ENCODE measurements at regions not wholly inside any gene's neighbourhood (a gene's known extent, or its start where the extent isn't known, plus 50 kb on each side); places are given as distances from the start of the nearest gene placed in this dataset.
"Not testable (repeated sequence)": the region's sequence is repeated elsewhere in the genome, so short reads cannot be mapped to it uniquely, and the experiment has no call there.

DNA sequence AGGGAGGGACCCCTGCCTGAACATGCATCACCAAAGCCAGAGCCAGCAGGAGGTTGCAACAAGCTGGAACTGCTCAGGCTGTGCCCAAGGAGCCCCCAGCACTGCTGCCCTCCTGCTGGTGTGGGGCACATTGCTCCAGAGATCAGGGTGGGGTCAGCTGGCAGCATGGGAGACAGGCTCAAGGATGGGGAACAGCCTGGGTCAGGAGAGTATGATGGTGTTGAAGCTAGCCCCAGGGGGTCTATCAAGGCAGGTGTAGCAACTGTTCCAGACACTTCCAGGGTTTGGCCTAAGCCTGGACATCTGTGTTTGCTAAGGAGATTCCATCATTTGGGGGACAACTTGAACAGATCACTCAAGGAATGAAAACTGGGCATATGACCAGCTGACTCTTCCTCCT, 133.1 kb downstream of the ATPSCKMT start:
- Histone ChIP-seq H3K9me3 (ENCODE audit: control insufficient read depth in 5 of 5, low read length in 5 of 5) (peaks cover 0 to 10% (median 3%) of the 10 kb centered on the region in 5 donors), H3K27me3 (ENCODE audit: control insufficient read depth in 5 of 5, insufficient read depth in 4 of 5, low read length in 5 of 5) (no peaks in the 10 kb centered on the region), H3K4me3 (ENCODE audit: low read depth in 1 of 5, low read length in 5 of 5) (no peak overlapping the region), H3K9ac (ENCODE audit: low read length in 5 of 5) (no peak overlapping the region), H3K4me1 (ENCODE audit: control insufficient read depth in 5 of 5, insufficient read depth in 5 of 5, low read length in 5 of 5) (no peaks in the 10 kb centered on the region), H3K27ac (ENCODE audit: low read depth, low read length) (no peak overlapping the region), H3K36me3 (ENCODE audit: control insufficient read depth in 5 of 5, insufficient read depth in 5 of 5, low read length in 5 of 5) (no peaks in the 10 kb centered on the region)

GRCh38 chr5:10115669-10116068, 134.0 kb downstream of the ATPSCKMT start:
- Histone ChIP-seq H3K27me3 (ENCODE audit: control insufficient read depth in 5 of 5, insufficient read depth in 4 of 5, low read length in 5 of 5) (no peaks in the 10 kb centered on the region), H3K9me3 (ENCODE audit: control insufficient read depth in 5 of 5, low read length in 5 of 5) (peaks cover 0 to 10% (median 3%) of the 10 kb centered on the region in 5 donors), H3K9ac (ENCODE audit: low read length in 5 of 5) (no peak overlapping the region), H3K4me1 (ENCODE audit: control insufficient read depth in 5 of 5, insufficient read depth in 5 of 5, low read length in 5 of 5) (no peaks in the 10 kb centered on the region), H3K36me3 (ENCODE audit: control insufficient read depth in 5 of 5, insufficient read depth in 5 of 5, low read length in 5 of 5) (no peaks in the 10 kb centered on the region), H3K27ac (ENCODE audit: low read depth, low read length) (no peak overlapping the region), H3K4me3 (ENCODE audit: low read depth in 1 of 5, low read length in 5 of 5) (no peak overlapping the region)

DNA sequence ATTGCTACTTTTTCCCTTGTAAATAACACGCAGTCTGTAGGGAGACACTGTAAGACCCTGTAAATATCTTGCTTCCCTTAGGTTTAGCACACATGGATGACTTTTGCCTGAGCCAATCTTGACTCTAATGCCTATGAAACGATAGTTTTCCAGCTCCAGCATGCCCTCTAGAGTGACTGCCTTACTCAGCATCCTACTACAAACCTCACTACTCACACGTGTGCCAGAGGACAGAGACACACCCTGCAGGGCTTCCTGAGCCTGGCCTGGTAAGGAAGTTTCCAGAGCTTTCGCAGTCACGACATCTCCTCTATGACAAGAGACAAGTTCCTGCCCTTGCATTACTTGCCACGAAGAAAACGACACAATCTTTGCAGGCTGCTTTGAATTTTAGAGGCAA, 138.1 kb downstream of the ATPSCKMT start:
- Histone ChIP-seq H3K36me3 (ENCODE audit: control insufficient read depth in 5 of 5, insufficient read depth in 5 of 5, low read length in 5 of 5) (no peaks in the 10 kb centered on the region), H3K9me3 (ENCODE audit: control insufficient read depth in 5 of 5, low read length in 5 of 5) (peaks cover 0 to 10% (median 3%) of the 10 kb centered on the region in 5 donors), H3K27me3 (ENCODE audit: control insufficient read depth in 5 of 5, insufficient read depth in 4 of 5, low read length in 5 of 5) (no peaks in the 10 kb centered on the region), H3K9ac (ENCODE audit: low read length in 5 of 5) (no peak overlapping the region), H3K27ac (ENCODE audit: low read depth, low read length) (no peak overlapping the region), H3K4me1 (ENCODE audit: control insufficient read depth in 5 of 5, insufficient read depth in 5 of 5, low read length in 5 of 5) (no peaks in the 10 kb centered on the region), H3K4me3 (ENCODE audit: low read depth in 1 of 5, low read length in 5 of 5) (no peak overlapping the region)

GRCh38 chr5:10110228-10110627, 139.5 kb downstream of the ATPSCKMT start:
- Histone ChIP-seq H3K9ac (ENCODE audit: low read length in 5 of 5) (no peak overlapping the region), H3K27me3 (ENCODE audit: control insufficient read depth in 5 of 5, insufficient read depth in 4 of 5, low read length in 5 of 5) (no peaks in the 10 kb centered on the region), H3K4me3 (ENCODE audit: low read depth in 1 of 5, low read length in 5 of 5) (no peak overlapping the region), H3K9me3 (ENCODE audit: control insufficient read depth in 5 of 5, low read length in 5 of 5) (peaks cover 0 to 4% (median 0%) of the 10 kb centered on the region in 5 donors), H3K36me3 (ENCODE audit: control insufficient read depth in 5 of 5, insufficient read depth in 5 of 5, low read length in 5 of 5) (no peaks in the 10 kb centered on the region), H3K4me1 (ENCODE audit: control insufficient read depth in 5 of 5, insufficient read depth in 5 of 5, low read length in 5 of 5) (no peaks in the 10 kb centered on the region), H3K27ac (ENCODE audit: low read depth, low read length) (no peak overlapping the region)

GRCh38 chr5:10109299-10109698, 140.4 kb downstream of the ATPSCKMT start:
- Histone ChIP-seq H3K9me3 (ENCODE audit: control insufficient read depth in 5 of 5, low read length in 5 of 5) (peaks cover 0 to 2% (median 0%) of the 10 kb centered on the region in 5 donors), H3K27ac (ENCODE audit: low read depth, low read length) (no peak overlapping the region)

DNA sequence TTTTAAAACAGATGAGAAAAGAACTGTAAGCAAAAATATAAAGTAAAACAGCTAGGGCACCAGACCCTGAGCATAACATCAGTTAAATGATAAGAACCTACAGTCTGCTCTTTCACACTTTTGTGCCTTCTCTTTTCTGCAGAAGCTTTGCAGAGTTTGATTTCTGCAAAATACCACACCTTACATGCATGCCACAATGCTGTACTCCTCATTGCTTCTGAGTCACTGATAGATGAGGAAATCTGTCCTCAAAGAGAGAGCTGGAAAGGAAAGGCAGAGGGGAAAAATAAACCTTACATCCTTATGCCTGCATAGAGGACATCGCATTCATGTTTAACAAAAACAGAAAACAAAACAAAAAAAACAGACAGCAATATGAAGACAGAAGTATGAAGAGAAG, 142.9 kb downstream of the ATPSCKMT start:
- H3K27me3 ChIP-seq (ENCODE audit: control insufficient read depth in 5 of 5, insufficient read depth in 4 of 5, low read length in 5 of 5): no peaks in the 10 kb centered on the region
- no peaks in the 10 kb centered on the region for H3K9me3 ChIP-seq (ENCODE audit: control insufficient read depth in 5 of 5, low read length in 5 of 5)
- H3K4me1 ChIP-seq (ENCODE audit: control insufficient read depth in 5 of 5, insufficient read depth in 5 of 5, low read length in 5 of 5): no peaks in the 10 kb centered on the region
- no peaks in the 10 kb centered on the region for H3K36me3 ChIP-seq (ENCODE audit: control insufficient read depth in 5 of 5, insufficient read depth in 5 of 5, low read length in 5 of 5)
- no peak overlapping the region for H3K4me3 ChIP-seq (ENCODE audit: low read depth in 1 of 5, low read length in 5 of 5)
- H3K9ac ChIP-seq (ENCODE audit: low read length in 5 of 5): no peak overlapping the region
- no peak overlapping the region for H3K27ac ChIP-seq (ENCODE audit: low read depth, low read length)

More at GRCh38 chr5:10109299-10109698, 140.4 kb downstream of the ATPSCKMT start:
- Histone ChIP-seq H3K4me3 (ENCODE audit: low read depth in 1 of 5, low read length in 5 of 5) (no peak overlapping the region), H3K27me3 (ENCODE audit: control insufficient read depth in 5 of 5, insufficient read depth in 4 of 5, low read length in 5 of 5) (no peaks in the 10 kb centered on the region), H3K36me3 (ENCODE audit: control insufficient read depth in 5 of 5, insufficient read depth in 5 of 5, low read length in 5 of 5) (no peaks in the 10 kb centered on the region), H3K4me1 (ENCODE audit: control insufficient read depth in 5 of 5, insufficient read depth in 5 of 5, low read length in 5 of 5) (no peaks in the 10 kb centered on the region), H3K9ac (ENCODE audit: low read length in 5 of 5) (no peak overlapping the region)

GRCh38 chr5:10106285-10106684, 143.4 kb downstream of the ATPSCKMT start:
- Histone ChIP-seq H3K9me3 (ENCODE audit: control insufficient read depth in 5 of 5, low read length in 5 of 5) (no peaks in the 10 kb centered on the region), H3K36me3 (ENCODE audit: control insufficient read depth in 5 of 5, insufficient read depth in 5 of 5, low read length in 5 of 5) (no peaks in the 10 kb centered on the region), H3K27me3 (ENCODE audit: control insufficient read depth in 5 of 5, insufficient read depth in 4 of 5, low read length in 5 of 5) (no peaks in the 10 kb centered on the region), H3K9ac (ENCODE audit: low read length in 5 of 5) (no peak overlapping the region), H3K4me1 (ENCODE audit: control insufficient read depth in 5 of 5, insufficient read depth in 5 of 5, low read length in 5 of 5) (no peaks in the 10 kb centered on the region), H3K27ac (ENCODE audit: low read depth, low read length) (no peak overlapping the region), H3K4me3 (ENCODE audit: low read depth in 1 of 5, low read length in 5 of 5) (no peak overlapping the region)

GRCh38 chr5:10102706-10103497, 146.8 kb downstream of the ATPSCKMT start:
- H3K27ac ChIP-seq (ENCODE audit: low read depth, low read length): no peak overlapping the region
- H3K27me3 ChIP-seq (ENCODE audit: control insufficient read depth in 5 of 5, insufficient read depth in 4 of 5, low read length in 5 of 5): no peaks in the 10 kb centered on the region
- no peaks in the 10 kb centered on the region for H3K36me3 ChIP-seq (ENCODE audit: control insufficient read depth in 5 of 5, insufficient read depth in 5 of 5, low read length in 5 of 5)
- H3K9ac ChIP-seq (ENCODE audit: low read length in 5 of 5): no peak overlapping the region
- H3K4me3 ChIP-seq (ENCODE audit: low read depth in 1 of 5, low read length in 5 of 5): no peak overlapping the region
- H3K4me1 ChIP-seq (ENCODE audit: control insufficient read depth in 5 of 5, insufficient read depth in 5 of 5, low read length in 5 of 5): no peaks in the 10 kb centered on the region
- H3K9me3 ChIP-seq (ENCODE audit: control insufficient read depth in 5 of 5, low read length in 5 of 5): peaks cover 6 to 20% (median 14%) of the 10 kb centered on the region in 5 donors

DNA sequence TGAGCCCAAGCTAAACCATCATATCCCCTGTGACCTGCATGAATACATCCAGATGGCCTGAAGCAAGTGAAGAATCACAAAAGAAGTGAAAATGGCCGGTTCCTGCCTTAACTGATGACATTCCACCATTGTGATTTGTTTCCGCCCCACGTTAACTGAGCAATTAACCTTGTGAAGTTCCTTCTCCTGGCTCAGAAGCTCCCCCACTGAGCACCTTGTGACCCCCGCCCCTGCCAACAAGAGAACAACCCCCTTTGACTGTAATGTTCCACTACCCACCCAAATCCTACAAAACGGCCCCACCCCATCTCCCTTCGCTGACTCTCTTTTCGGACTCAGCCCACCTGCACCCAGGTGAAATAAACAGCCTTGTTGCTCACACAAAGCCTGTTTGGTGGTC, 147.5 kb downstream of the ATPSCKMT start:
- not testable (repeated sequence) for H3K4me1 ChIP-seq (ENCODE audit: control insufficient read depth in 5 of 5, insufficient read depth in 5 of 5, low read length in 5 of 5); H3K27ac ChIP-seq (ENCODE audit: low read depth, low read length); H3K36me3 ChIP-seq (ENCODE audit: control insufficient read depth in 5 of 5, insufficient read depth in 5 of 5, low read length in 5 of 5); H3K27me3 ChIP-seq (ENCODE audit: control insufficient read depth in 5 of 5, insufficient read depth in 4 of 5, low read length in 5 of 5); H3K9ac ChIP-seq (ENCODE audit: low read length in 5 of 5); H3K4me3 ChIP-seq (ENCODE audit: low read depth in 1 of 5, low read length in 5 of 5)
- peaks cover 6 to 20% (median 14%) of the 10 kb centered on the region in 5 donors for H3K9me3 ChIP-seq (ENCODE audit: control insufficient read depth in 5 of 5, low read length in 5 of 5)

DNA sequence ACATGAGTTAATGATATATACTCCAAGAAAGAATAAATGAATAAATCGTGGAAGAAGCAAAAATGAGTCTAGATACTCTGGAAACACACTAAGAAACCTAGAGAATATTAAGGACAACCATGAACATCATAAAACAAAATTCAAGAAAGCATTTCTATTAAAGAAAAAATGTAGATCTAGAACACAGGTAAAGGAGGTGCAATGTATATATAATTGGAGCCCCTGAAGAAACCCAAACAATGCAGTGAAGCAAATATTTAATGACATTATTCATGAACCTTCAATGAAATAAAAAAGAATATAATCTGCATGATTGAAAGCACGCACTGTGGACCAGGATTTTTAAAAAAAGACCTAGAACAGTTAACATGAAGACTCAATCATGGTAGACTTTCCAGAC, 150.1 kb downstream of the ATPSCKMT start:
- no peak overlapping the region for H3K9ac ChIP-seq (ENCODE audit: low read length in 5 of 5)
- H3K4me3 ChIP-seq (ENCODE audit: low read depth in 1 of 5, low read length in 5 of 5): no peak overlapping the region
- H3K27ac ChIP-seq (ENCODE audit: low read depth, low read length): no peak overlapping the region
- no peaks in the 10 kb centered on the region for H3K27me3 ChIP-seq (ENCODE audit: control insufficient read depth in 5 of 5, insufficient read depth in 4 of 5, low read length in 5 of 5)
- no peaks in the 10 kb centered on the region for H3K4me1 ChIP-seq (ENCODE audit: control insufficient read depth in 5 of 5, insufficient read depth in 5 of 5, low read length in 5 of 5)
- no peaks in the 10 kb centered on the region for H3K36me3 ChIP-seq (ENCODE audit: control insufficient read depth in 5 of 5, insufficient read depth in 5 of 5, low read length in 5 of 5)
- H3K9me3 ChIP-seq (ENCODE audit: control insufficient read depth in 5 of 5, low read length in 5 of 5): peaks cover 6 to 20% (median 14%) of the 10 kb centered on the region in 5 donors

All from subcutaneous abdominal adipose tissue (tissue), 5 donors.